Upper lobe of left lung (tissue), 6 donors: ENCODE measurements at regions not wholly inside any gene's neighbourhood (a gene's known extent, or its start where the extent isn't known, plus 50 kb on each side); places are given as distances from the start of the nearest gene placed in this dataset.

Experiments
- ATAC-seq, 2 donors: fragments of 200-7000 bp; cut with Tn5 transposase; one replicate each; pipeline ENCODE4 v1.9.1; 2022; ENCODE audit warnings: mild to moderate bottlenecking in 2 of 2, moderate library complexity in 2 of 2; ENCODE audit not compliant: low FRiP score in 2 of 2
- DNase-seq, 2 donors: peaks; one replicate each; pipeline ENCODE4 v3.0.0-alpha.2; 2019 to 2020
- H3K27ac ChIP-seq, 4 donors: fragments of 200-600 bp; sonication (generic); one replicate each; pipeline ENCODE4 v1.5.1; 2016 to 2019
- H3K27me3 ChIP-seq, 4 donors: fragments of 200-600 bp; sonication (generic); one replicate each; pipeline ENCODE4 v1.5.1; 2017 to 2019
- H3K36me3 ChIP-seq, 4 donors: fragments of 200-600 bp; sonication (generic); one replicate each; pipeline ENCODE4 v1.5.1; 2016 to 2019
- H3K4me1 ChIP-seq, 4 donors: fragments of 200-600 bp; sonication (generic); one replicate each; pipeline ENCODE4 v1.5.1; 2018 to 2019
- H3K4me3 ChIP-seq, 4 donors: fragments of 200-600 bp; sonication (generic); one replicate each; pipeline ENCODE4 v1.5.1; 2017 to 2019; ENCODE audit warnings: mild to moderate bottlenecking in 2 of 4, moderate library complexity in 1 of 4
- H3K9me3 ChIP-seq, 4 donors: fragments of 200-600 bp; sonication (generic); one replicate each; pipeline ENCODE4 v1.5.1; 2018 to 2019
- CTCF ChIP-seq, 6 experiments: fragments of 450-650 bp in 4 of 6; fragments of 200-600 bp in 2 of 6; sonication (generic) in 2 of 6; IDR thresholded peaks; one replicate each; pipeline ENCODE4 v1.5.1; 2016 to 2019; ENCODE audit warnings: antibody characterized with exemption in 6 of 6
- EP300 ChIP-seq, 4 donors: sonication (generic); formaldehyde crosslinking; IDR thresholded peaks; one replicate each; pipeline ENCODE4 v1.5.1; 2017; ENCODE audit warnings: antibody characterized with exemption in 4 of 4, control low read depth in 2 of 4
- POLR2A ChIP-seq, 4 donors: fragments of 450-650 bp; IDR thresholded peaks; one replicate each; pipeline ENCODE4 v1.5.1; 2016 to 2017; ENCODE audit warnings: antibody characterized with exemption in 4 of 4, mild to moderate bottlenecking in 2 of 4
- POLR2AphosphoS5 ChIP-seq, 2 donors: sonication (generic); formaldehyde crosslinking; IDR thresholded peaks; one replicate each; pipeline ENCODE4 v1.5.1; 2017; ENCODE audit warnings: antibody characterized with exemption in 2 of 2
- WGBS, 2 donors: methylation state at CpG; one replicate each; pipeline ENCODE4 v1.1.5; 2017 to 2018; 5-methylcytosine and 5-hydroxymethylcytosine counted together
- donor health status: DM: no; HTN: no; CAD: no; lungs with moderate emphysema.
- donor health status: DM: no; HTN: yes; CAD: no; lungs with severe emphysema.

GRCh38 chr1:80659161-80659560 lies 1141.6 kb upstream of the ADGRL2 start:
- Histone ChIP-seq H3K4me3 (no peak overlapping the region), H3K27me3 (no peaks in the 10 kb centered on the region), H3K36me3 (no peaks in the 10 kb centered on the region), H3K4me1 (no peaks in the 10 kb centered on the region), H3K27ac (no peak overlapping the region), H3K9me3 (no peaks in the 10 kb centered on the region)
- TF ChIP-seq EP300 (IDR thresholded peaks at IDR 0.05), result no peak
- TF ChIP-seq POLR2AphosphoS5 (IDR thresholded peaks at IDR 0.05), result no peak
- no peak for TF ChIP-seq CTCF (IDR thresholded peaks at IDR 0.05)
- no peak for TF ChIP-seq POLR2A (IDR thresholded peaks at IDR 0.05)
- WGBS, 2 donors, result 82 to 88% methylated on average over 5 of the region's 5 CpGs
- no peak for ATAC-seq
- DNase-seq, result no peak

GRCh38 chr1:80657707-80658106 lies 1143.0 kb upstream of the ADGRL2 start:
- Histone ChIP-seq H3K27me3 (no peaks in the 10 kb centered on the region), H3K4me1 (no peaks in the 10 kb centered on the region), H3K27ac (no peak overlapping the region), H3K9me3 (no peaks in the 10 kb centered on the region), H3K4me3 (no peak overlapping the region), H3K36me3 (no peaks in the 10 kb centered on the region)
- no peak for DNase-seq
- no peak for TF ChIP-seq POLR2A (IDR thresholded peaks at IDR 0.05)
- no peak for TF ChIP-seq POLR2AphosphoS5 (IDR thresholded peaks at IDR 0.05)
- no peak for TF ChIP-seq EP300 (IDR thresholded peaks at IDR 0.05)
- TF ChIP-seq CTCF (IDR thresholded peaks at IDR 0.05), result no peak
- WGBS, 2 donors, result 65 to 73% methylated on average over 1 of the region's 1 CpG
- ATAC-seq, result no peak

GRCh38 chr1:80657044-80657643 lies 1143.6 kb upstream of the ADGRL2 start:
- WGBS, 2 donors, result 56 to 63% methylated on average over 3 of the region's 3 CpGs
- Histone ChIP-seq H3K4me1 (no peaks in the 10 kb centered on the region), H3K9me3 (no peaks in the 10 kb centered on the region), H3K4me3 (no peak overlapping the region), H3K27me3 (no peaks in the 10 kb centered on the region), H3K36me3 (no peaks in the 10 kb centered on the region), H3K27ac (no peak overlapping the region)
- DNase-seq, result no peak
- no peak for TF ChIP-seq CTCF (IDR thresholded peaks at IDR 0.05)
- no peak for TF ChIP-seq POLR2A (IDR thresholded peaks at IDR 0.05)
- no peak for TF ChIP-seq EP300 (IDR thresholded peaks at IDR 0.05)
- no peak for TF ChIP-seq POLR2AphosphoS5 (IDR thresholded peaks at IDR 0.05)
- no peak for ATAC-seq

GRCh38 chr1:80656641-80657040 lies 1144.1 kb upstream of the ADGRL2 start:
- ATAC-seq, result no peak
- no peak for TF ChIP-seq POLR2AphosphoS5 (IDR thresholded peaks at IDR 0.05)
- no peak for TF ChIP-seq POLR2A (IDR thresholded peaks at IDR 0.05)
- no peak for TF ChIP-seq EP300 (IDR thresholded peaks at IDR 0.05)
- TF ChIP-seq CTCF (IDR thresholded peaks at IDR 0.05), result no peak
- no peaks in the 10 kb centered on the region for H3K27me3 ChIP-seq
- no peaks in the 10 kb centered on the region for H3K4me1 ChIP-seq
- no peak overlapping the region for H3K27ac ChIP-seq
- no peaks in the 10 kb centered on the region for H3K9me3 ChIP-seq
- no peaks in the 10 kb centered on the region for H3K36me3 ChIP-seq
- no peak for DNase-seq
- no peak overlapping the region for H3K4me3 ChIP-seq
- WGBS, 2 donors, result 66 to 70% methylated on average over 3 of the region's 3 CpGs

- Histone ChIP-seq H3K27me3 (no peaks in the 10 kb centered on the region), H3K9me3 (no peaks in the 10 kb centered on the region), H3K36me3 (no peaks in the 10 kb centered on the region), H3K27ac (no peak overlapping the region), H3K4me3 (no peak overlapping the region), H3K4me1 (no peaks in the 10 kb centered on the region)
- TF ChIP-seq EP300 (IDR thresholded peaks at IDR 0.05) (no peak), CTCF (IDR thresholded peaks at IDR 0.05) (peak in 2 of 6 experiments; percentile 22), POLR2A (IDR thresholded peaks at IDR 0.05) (no peak)
- DNase-seq (no peak), ATAC-seq (no peak)
- WGBS, 2 donors, result 36 to 73% methylated on average over 1 of the region's 1 CpG
Measured at GRCh38 chr1:80656014-80656636, 1144.6 kb upstream of the ADGRL2 start.
